NT2/D1 (cell line): ENCODE measurements at regions not wholly inside any gene's neighbourhood (a gene's known extent, or its start where the extent isn't known, plus 50 kb on each side); places are given as distances from the start of the nearest gene placed in this dataset.
"Not testable (repeated sequence)": the region's sequence is repeated elsewhere in the genome, so short reads cannot be mapped to it uniquely, and the experiment has no call there.

Source experiments
- DNase-seq: peaks from one replicate; pipeline ENCODE4 v3.0.0-alpha.2; 2011; ENCODE audit warnings: low read depth, low spot score
- H3K27me3 ChIP-seq: 2 replicates; pipeline ENCODE4 v1.6.0; 2011; ENCODE audit warnings: mild to moderate bottlenecking; ENCODE audit not compliant: insufficient read length, insufficient read depth
- H3K36me3 ChIP-seq: 2 replicates; pipeline ENCODE4 v1.6.1; 2011; ENCODE audit warnings: mild to moderate bottlenecking, low read length, mixed read lengths; ENCODE audit not compliant: insufficient read depth, insufficient read length
- H3K4me1 ChIP-seq: 2 replicates; pipeline ENCODE4 v1.5.1; 2011; ENCODE audit not compliant: insufficient read depth, insufficient read length
- H3K4me3 ChIP-seq: 2 replicates; pipeline ENCODE4 v1.5.1; 2011; ENCODE audit warnings: low read depth; ENCODE audit not compliant: insufficient read length
- H3K9ac ChIP-seq: 2 replicates; pipeline ENCODE4 v1.6.0; 2011; ENCODE audit warnings: low read depth; ENCODE audit not compliant: insufficient read length
- H3K9me3 ChIP-seq: 2 replicates; pipeline ENCODE4 v1.5.1; 2011; ENCODE audit warnings: mild to moderate bottlenecking, low read length; ENCODE audit not compliant: insufficient read depth
- SUZ12 ChIP-seq: IDR thresholded peaks from 2 replicates; pipeline ENCODE4 v1.6.1; 2011; ENCODE audit not compliant: insufficient read length, insufficient read depth; ENCODE audit errors: extremely low read depth
- YY1 ChIP-seq: IDR thresholded peaks from 2 replicates; pipeline ENCODE4 v1.6.1; 2011; ENCODE audit not compliant: insufficient read length, insufficient read depth
- ZNF274 ChIP-seq: IDR thresholded peaks from 2 replicates; pipeline ENCODE4 v1.6.1; 2011; ENCODE audit warnings: mild to moderate bottlenecking, low read depth, low read length

DNA sequence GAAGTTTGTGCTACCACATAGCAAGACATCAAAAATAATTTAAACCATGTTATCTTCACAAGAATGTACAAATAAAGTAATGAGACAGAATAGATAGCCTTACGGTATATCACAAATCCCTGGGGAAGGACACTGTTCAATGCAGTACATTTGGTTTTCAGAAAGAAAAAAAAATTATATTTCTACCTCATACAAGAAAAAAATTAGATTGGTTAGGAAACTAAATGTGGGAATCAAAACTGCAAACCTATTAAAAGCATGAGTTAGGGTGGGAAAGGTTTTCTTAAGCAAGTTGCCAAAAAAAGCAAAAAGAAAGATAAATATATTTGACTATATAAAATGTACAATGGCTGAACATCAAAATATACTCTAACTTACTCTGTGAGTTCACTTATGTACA lies 201.9 kb upstream of the NREP start:
- Histone ChIP-seq H3K9me3 (no peaks in the 10 kb centered on the region), H3K9ac (no peak overlapping the region), H3K36me3 (no peaks in the 10 kb centered on the region), H3K4me1 (no peaks in the 10 kb centered on the region), H3K27me3 (no peaks in the 10 kb centered on the region), H3K4me3 (no peak overlapping the region)
- TF ChIP-seq SUZ12 (no peak), YY1 (no peak), ZNF274 (no peak)
- no peak for DNase-seq

DNA sequence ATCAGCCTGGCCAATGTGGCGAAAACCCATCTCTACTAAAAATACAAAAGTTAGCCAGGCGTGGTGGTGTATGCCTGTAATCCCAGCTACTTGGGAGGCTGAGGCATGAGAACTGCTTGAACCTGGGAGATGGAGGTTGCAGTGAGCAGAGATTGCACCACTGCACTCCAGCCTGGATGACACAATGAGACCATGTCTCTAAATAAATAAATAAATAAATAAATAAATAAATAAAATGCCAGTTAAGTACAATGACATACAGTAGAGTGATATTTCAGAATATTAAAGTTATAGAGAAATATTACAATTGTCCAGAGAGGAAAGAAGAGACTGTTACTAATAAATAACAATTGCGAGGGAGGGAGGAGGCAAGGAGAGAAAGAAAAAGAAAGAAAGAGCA lies 199.8 kb upstream of the NREP start:
- H3K9ac ChIP-seq, DNase-seq, H3K4me1 ChIP-seq, H3K36me3 ChIP-seq, H3K9me3 ChIP-seq, H3K27me3 ChIP-seq, H3K4me3 ChIP-seq: not testable (repeated sequence)

DNA sequence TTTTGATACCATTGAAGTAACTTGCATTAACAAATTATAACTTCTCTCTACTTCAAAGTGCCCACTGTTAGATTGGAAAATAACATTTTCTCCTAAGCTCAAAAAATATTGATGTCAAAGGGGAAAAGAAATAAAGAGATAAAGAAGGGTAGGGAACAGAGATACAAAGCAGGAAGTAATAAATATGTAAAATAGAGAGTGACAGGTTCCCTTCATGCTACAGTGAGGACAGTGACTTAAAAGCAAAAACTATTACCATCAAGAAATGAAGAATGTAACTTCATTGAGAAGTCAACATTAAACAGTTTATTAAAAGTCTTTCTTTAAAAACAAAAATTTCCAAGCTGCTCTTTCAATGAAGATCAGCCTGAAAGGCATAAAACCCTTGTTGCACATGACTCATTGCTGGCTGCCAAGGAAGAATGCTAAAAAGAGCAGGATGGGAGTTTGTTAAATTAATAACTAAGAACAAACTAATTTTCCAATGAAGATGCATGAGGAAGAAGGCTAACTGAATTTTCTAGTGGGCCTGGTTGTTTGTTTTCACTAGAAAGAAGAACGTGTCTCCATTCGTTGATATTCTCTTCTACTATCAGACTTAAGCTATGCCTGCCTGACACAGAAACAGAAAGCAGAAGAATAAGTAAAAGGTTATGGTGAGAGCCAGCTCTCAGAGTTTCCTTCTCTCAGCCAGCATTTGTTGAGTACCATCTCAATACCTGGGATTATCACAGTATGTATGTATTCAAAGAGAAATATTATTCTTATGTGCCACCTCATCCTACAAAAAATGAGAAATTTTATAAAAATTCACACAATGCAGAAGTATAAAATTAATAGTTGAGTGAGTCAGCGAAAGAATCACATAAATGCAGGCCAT lies 197.8 kb upstream of the NREP start:
- H3K9ac ChIP-seq: no peak overlapping the region
- no peaks in the 10 kb centered on the region for H3K36me3 ChIP-seq
- H3K27me3 ChIP-seq: no peaks in the 10 kb centered on the region
- TF ChIP-seq SUZ12: no peak
- no peak for TF ChIP-seq YY1
- TF ChIP-seq ZNF274: no peak
- no peaks in the 10 kb centered on the region for H3K9me3 ChIP-seq
- no peaks in the 10 kb centered on the region for H3K4me1 ChIP-seq
- no peak overlapping the region for H3K4me3 ChIP-seq
- DNase-seq: no peak

DNA sequence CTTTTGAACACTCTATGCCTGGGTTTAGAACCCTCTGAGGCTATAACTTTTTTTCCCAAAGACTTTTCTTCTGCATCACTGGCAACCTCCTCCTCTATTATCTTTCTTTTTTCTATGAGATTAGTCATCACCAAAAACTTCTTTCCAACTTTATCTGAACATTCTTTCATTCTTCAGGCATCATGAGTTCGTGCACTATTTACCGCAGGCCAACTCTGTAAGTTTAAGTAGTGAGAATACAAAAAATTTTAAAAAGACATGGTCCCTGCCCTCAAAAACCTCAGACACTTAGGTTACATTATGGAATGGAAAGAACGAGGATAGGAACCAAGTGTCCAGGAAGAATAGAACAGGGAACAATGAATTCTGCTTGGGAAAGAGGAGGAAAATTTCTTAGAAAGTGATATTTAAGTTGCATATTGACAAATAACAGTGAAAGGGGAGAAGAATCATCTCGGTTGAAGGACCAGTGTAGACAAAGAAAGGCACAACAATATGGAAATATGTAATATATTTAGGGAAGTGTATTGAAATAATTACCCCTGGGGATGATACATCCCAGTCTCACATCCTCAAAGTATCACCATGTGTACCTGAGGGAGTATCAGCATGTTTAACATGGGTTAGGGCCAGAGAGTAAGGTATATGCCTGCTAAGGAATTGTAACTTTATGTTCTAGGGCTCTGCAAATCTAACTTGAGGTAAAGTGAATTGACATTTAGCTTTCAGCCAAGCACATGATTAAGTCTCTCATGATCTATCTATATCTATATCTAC lies 196.5 kb upstream of the NREP start:
- no peak for TF ChIP-seq ZNF274
- no peak for TF ChIP-seq SUZ12
- TF ChIP-seq YY1: no peak
- no peak for DNase-seq
- no peak overlapping the region for H3K9ac ChIP-seq
- H3K4me1 ChIP-seq: no peaks in the 10 kb centered on the region
- H3K36me3 ChIP-seq: no peaks in the 10 kb centered on the region
- no peak overlapping the region for H3K4me3 ChIP-seq
- no peaks in the 10 kb centered on the region for H3K27me3 ChIP-seq
- no peaks in the 10 kb centered on the region for H3K9me3 ChIP-seq

DNA sequence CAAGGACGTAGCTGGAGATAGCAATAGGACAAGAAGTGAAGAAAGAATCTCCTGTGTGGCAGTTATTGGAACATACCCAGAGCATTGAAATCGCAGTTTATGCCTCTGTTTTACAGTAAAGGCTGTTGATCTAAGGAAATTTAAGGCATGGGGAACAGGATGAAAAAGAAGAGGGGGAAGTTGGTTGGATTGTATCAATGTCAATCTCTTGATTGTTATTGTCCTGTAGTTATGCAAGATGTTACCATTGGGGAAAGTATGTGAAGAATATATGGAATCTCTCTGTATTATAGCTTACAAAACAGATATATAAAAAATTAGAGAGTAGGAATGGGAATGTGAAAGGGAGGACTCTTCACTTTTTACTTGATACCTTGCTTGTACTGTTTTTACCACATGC lies 195.6 kb upstream of the NREP start:
- H3K36me3 ChIP-seq: no peaks in the 10 kb centered on the region
- TF ChIP-seq YY1: no peak
- H3K9me3 ChIP-seq: no peaks in the 10 kb centered on the region
- no peaks in the 10 kb centered on the region for H3K4me1 ChIP-seq
- no peak overlapping the region for H3K9ac ChIP-seq
- no peak overlapping the region for H3K4me3 ChIP-seq
- DNase-seq: no peak
- H3K27me3 ChIP-seq: no peaks in the 10 kb centered on the region

DNA sequence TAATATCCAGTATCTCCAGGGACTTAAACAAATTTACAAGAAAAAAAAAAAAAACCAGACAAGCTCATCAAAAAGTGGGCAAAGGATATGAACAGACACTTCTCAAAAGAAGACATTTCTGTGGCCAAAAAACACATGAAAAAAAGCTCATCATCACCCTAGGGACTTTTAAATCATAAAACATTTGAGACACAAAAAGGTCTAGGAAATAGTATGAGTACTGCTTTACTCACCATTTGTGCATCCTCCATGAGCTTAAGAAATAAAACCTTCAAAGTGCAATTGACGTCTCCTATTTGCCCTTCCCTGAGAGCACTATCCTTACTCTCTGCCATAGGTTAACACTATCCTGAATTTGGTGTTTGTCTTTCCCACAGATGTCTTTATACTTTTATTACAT lies 193.7 kb upstream of the NREP start:
- no peak for DNase-seq
- no peak for TF ChIP-seq ZNF274
- TF ChIP-seq YY1: no peak
- TF ChIP-seq SUZ12: no peak
- H3K9ac ChIP-seq: no peak overlapping the region

DNA sequence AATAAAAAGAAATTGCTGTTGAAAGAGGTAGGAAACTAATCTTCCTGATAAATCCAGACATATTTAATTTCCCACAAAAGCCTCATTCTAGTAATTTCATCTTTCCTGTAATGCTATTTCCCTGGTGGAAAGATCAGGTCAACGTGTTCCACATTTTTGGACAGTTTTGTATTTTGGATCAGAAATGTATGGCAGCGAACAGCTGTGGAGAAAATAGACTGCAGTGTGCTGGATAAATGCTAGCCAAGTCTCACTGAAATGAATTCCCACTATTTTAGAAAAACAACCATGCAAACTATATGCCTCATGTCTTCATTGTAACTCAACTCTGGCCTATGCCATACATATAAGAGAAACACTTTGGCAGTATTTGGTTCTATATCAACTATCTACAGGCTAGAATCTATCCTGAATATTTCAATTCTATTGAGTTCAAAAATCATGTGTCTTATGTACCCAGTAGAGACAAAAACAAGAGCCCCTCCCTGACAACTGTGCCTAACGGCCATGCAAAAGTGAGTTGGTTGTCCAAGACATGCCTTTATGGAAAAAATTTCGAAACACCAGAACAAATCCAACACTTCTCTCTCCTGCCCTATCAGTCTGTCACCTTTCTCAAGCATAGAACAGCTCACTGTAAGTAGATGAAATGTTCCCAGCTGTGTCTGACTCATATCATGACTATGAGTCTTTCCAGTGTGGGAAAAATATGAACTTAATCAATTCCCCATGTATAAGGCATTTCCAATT lies 191.3 kb upstream of the NREP start:
- TF ChIP-seq YY1: no peak
- no peak for TF ChIP-seq ZNF274
- TF ChIP-seq SUZ12: no peak
- no peak for DNase-seq
- H3K9me3 ChIP-seq: no peaks in the 10 kb centered on the region
- no peak overlapping the region for H3K4me3 ChIP-seq
- no peak overlapping the region for H3K9ac ChIP-seq
- H3K4me1 ChIP-seq: no peaks in the 10 kb centered on the region
- H3K27me3 ChIP-seq: no peaks in the 10 kb centered on the region
- H3K36me3 ChIP-seq: no peaks in the 10 kb centered on the region

More for the DNA sequence above, 193.7 kb upstream of the NREP start:
- Histone ChIP-seq H3K36me3 (no peaks in the 10 kb centered on the region), H3K4me3 (no peak overlapping the region), H3K9me3 (no peaks in the 10 kb centered on the region), H3K27me3 (no peaks in the 10 kb centered on the region), H3K4me1 (no peaks in the 10 kb centered on the region)
